Skin epidermis (tissue), 12 donors: ENCODE measurements at regions not wholly inside any gene's neighbourhood (a gene's known extent, or its start where the extent isn't known, plus 50 kb on each side); places are given as distances from the start of the nearest gene placed in this dataset.
"Not testable (repeated sequence)": the region's sequence is repeated elsewhere in the genome, so short reads cannot be mapped to it uniquely, and the experiment has no call there.

Source experiments
- H3K27ac ChIP-seq, 21 experiments: fragments of 200-600 bp; sonication (generic) in 11 of 21; one replicate each; pipeline ENCODE4 v1.5.0; 2020; ENCODE audit warnings: mild to moderate bottlenecking in 3 of 21, inconsistent platforms in 2 of 21, moderate library complexity in 2 of 21
- H3K4me3 ChIP-seq, 7 experiments: fragments of 200-600 bp; sonication (generic) in 2 of 7; one replicate each; pipeline ENCODE4 v1.5.0; 2020; ENCODE audit warnings: inconsistent platforms in 2 of 7, mild to moderate bottlenecking in 2 of 7, moderate library complexity in 1 of 7

- peak overlapping the region in 2 of 21 experiments; percentile 5 to 64 for H3K27ac ChIP-seq
- H3K4me3 ChIP-seq = no peak overlapping the region
These were observed 338.3 kb downstream of the EMP1 start for GRCh38 chr12:13534645-13535398.

GRCh38 chr12:13534242-13534641 is 337.7 kb downstream of the EMP1 start:
- Histone ChIP-seq H3K4me3 (no peak overlapping the region), H3K27ac (peak overlapping the region in 2 of 21 experiments; percentile 5 to 64)

- Histone ChIP-seq H3K4me3 (no peak overlapping the region), H3K27ac (no peak overlapping the region)
These were observed 334.4 kb downstream of the EMP1 start for GRCh38 chr12:13530966-13531365.

GRCh38 chr12:13526185-13526921 is 329.8 kb downstream of the EMP1 start:
- not testable (repeated sequence) for H3K4me3 ChIP-seq

GRCh38 chr12:13523536-13524307 is 327.2 kb downstream of the EMP1 start:
- Histone ChIP-seq H3K27ac (no peak overlapping the region), H3K4me3 (no peak overlapping the region)

More at GRCh38 chr12:13526185-13526921, 329.8 kb downstream of the EMP1 start:
- not testable (repeated sequence) for H3K27ac ChIP-seq

GRCh38 chr12:13518034-13518433 is 321.5 kb downstream of the EMP1 start:
- not testable (repeated sequence) for H3K27ac ChIP-seq, H3K4me3 ChIP-seq

- no peak overlapping the region for H3K4me3 ChIP-seq
- no peak overlapping the region for H3K27ac ChIP-seq
These were observed 313.2 kb downstream of the EMP1 start for GRCh38 chr12:13509740-13510139.

GRCh38 chr12:13505636-13506035 is 309.1 kb downstream of the EMP1 start:
- Histone ChIP-seq H3K27ac (no peak overlapping the region), H3K4me3 (no peak overlapping the region)

GRCh38 chr12:13505224-13505623 is 308.7 kb downstream of the EMP1 start:
- peak overlapping the region in 3 of 21 experiments; percentile 12 to 45 (median 26) for H3K27ac ChIP-seq
- no peak overlapping the region for H3K4me3 ChIP-seq

- Histone ChIP-seq H3K4me3 (no peak overlapping the region), H3K27ac (peak overlapping the region in 5 of 21 experiments; percentile 12 to 50 (median 26))
These were observed 308.2 kb downstream of the EMP1 start for GRCh38 chr12:13504736-13505135.

- Histone ChIP-seq H3K4me3 (no peak overlapping the region), H3K27ac (peak overlapping the region in 4 of 21 experiments; percentile 12 to 50 (median 34))
These were observed 307.5 kb downstream of the EMP1 start for GRCh38 chr12:13504074-13504473.

GRCh38 chr12:13503094-13503835 is 306.7 kb downstream of the EMP1 start:
- Histone ChIP-seq H3K4me3 (no peak overlapping the region), H3K27ac (peak overlapping the region in 1 of 21 experiments; percentile 13)

- Histone ChIP-seq H3K27ac (no peak overlapping the region), H3K4me3 (no peak overlapping the region)
These were observed 302.5 kb downstream of the EMP1 start for GRCh38 chr12:13499008-13499407.

- H3K4me3 ChIP-seq = no peak overlapping the region
These were observed 299.6 kb downstream of the EMP1 start for GRCh38 chr12:13496111-13496510.

GRCh38 chr12:13489246-13489645 is 292.7 kb downstream of the EMP1 start:
- Histone ChIP-seq H3K27ac (no peak overlapping the region), H3K4me3 (no peak overlapping the region)

More at GRCh38 chr12:13496111-13496510, 299.6 kb downstream of the EMP1 start:
- H3K27ac ChIP-seq = no peak overlapping the region

GRCh38 chr12:13487326-13487725 is 290.8 kb downstream of the EMP1 start:
- no peak overlapping the region for H3K27ac ChIP-seq
- H3K4me3 ChIP-seq = no peak overlapping the region

GRCh38 chr12:13486794-13487193 is 290.3 kb downstream of the EMP1 start:
- no peak overlapping the region for H3K4me3 ChIP-seq
- no peak overlapping the region for H3K27ac ChIP-seq

- no peak overlapping the region for H3K4me3 ChIP-seq
- H3K27ac ChIP-seq = no peak overlapping the region
These were observed 282.2 kb downstream of the EMP1 start for GRCh38 chr12:13478650-13479181.

GRCh38 chr12:13474381-13474780 is 277.9 kb downstream of the EMP1 start:
- H3K4me3 ChIP-seq = no peak overlapping the region
- no peak overlapping the region for H3K27ac ChIP-seq
